Neural cell (in vitro differentiated cells): ENCODE measurements at regions not wholly inside any gene's neighbourhood (a gene's known extent, or its start where the extent isn't known, plus 50 kb on each side); places are given as distances from the start of the nearest gene placed in this dataset.

Source experiments
- CTCF ChIP-seq: fragments of 450-650 bp; IDR thresholded peaks from 2 replicates; pipeline ENCODE4 v1.5.1; 2014; ENCODE audit warnings: antibody characterized with exemption, mild to moderate bottlenecking, moderate library complexity; ENCODE audit not compliant: poor library complexity, severe bottlenecking
- MXI1 ChIP-seq: fragments of 450-650 bp; conservative IDR thresholded peaks from 2 replicates; pipeline ENCODE4 v1.6.1; 2014; ENCODE audit warnings: antibody characterized with exemption, mild to moderate bottlenecking; ENCODE audit not compliant: poor library complexity, severe bottlenecking

DNA sequence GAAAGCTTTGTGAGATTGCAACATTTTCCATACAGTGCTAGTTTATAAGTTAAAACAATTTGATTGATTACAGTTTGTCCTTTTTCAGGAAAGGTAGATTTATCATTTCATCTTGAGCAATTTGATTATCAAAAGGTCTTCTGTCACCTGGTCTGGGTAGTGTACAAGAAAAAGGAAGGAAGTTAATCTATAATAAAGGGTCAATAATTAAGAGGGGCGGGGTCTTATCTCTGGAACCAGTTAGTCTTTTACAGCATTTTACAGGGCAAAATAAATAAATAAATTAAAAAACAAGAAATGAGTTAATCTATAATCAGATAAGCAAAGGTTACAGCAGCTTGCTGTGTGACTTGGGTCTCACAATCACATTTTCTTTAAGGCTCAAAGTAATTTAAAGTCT, 277.8 kb upstream of the GYPC start:
- TF ChIP-seq CTCF: no peak
- TF ChIP-seq MXI1: no peak
